ENCODE measurements at regions not wholly inside any gene's neighbourhood (a gene's known extent, or its start where the extent isn't known, plus 50 kb on each side); places are given as distances from the start of the nearest gene placed in this dataset.

DNA sequence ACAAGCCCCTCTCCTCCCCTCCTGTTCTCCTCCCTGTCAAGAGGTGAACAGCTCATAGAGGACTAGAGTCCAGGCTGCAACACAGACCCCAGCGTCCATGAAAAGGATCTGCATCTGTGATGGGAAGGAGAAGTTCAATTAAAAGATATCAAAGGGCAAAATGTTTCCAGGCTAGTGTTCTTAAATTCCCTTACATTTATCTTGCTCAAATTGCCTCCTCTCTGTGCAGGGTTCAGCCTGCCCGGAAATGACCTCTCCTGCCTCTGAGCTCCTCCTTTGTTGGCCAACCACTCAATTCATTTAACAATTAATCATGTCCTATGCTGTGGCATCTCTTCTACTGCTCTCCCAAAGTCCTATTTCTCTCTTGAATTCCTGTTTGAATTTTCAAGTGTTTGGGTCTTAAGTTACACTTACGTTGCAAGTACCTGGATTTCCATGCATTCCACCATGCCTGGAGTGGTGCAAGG lies 105.3 kb downstream of the TSN start:
- DNase-seq = no peak

DNA sequence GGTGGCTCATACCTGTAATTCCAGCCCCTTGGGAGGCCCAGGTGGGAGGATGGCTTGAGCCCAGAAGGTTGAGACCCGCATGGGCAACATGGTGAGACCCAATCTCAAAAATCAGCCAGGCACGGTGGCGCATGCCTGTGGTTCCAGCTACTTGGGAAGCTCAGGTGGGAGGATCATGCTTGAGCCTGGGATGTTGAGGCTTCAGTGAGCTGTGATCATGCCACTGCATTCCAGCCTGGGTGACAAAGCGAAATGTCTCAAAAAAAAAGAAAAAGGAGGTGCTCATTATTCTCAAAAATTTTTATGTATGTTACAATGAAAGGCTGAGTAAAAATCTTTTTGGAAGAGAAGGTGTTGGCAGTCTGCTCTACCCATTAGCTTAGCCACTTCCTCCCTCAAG lies 106.8 kb downstream of the TSN start:
- DNase-seq = no peak

DNA sequence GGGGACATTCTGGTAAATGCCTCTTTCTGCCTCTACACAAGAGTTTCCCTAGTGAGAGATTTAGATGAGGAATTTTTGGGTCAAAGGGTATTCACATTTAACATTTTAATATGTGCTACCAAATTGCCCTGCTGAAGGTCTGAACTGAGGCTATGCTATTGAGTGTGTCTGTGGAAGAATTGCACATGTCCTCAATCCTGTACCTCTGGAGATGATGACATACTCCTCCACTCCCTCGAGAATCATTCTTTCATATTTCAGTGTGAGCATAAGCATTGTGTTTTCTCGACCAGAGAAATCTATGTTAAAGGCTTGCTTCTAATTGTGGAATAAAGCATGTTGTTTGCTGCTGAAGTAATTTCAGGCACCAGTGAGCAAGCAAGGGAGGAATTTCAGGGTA lies 110.5 kb downstream of the TSN start:
- no peak for DNase-seq

DNA sequence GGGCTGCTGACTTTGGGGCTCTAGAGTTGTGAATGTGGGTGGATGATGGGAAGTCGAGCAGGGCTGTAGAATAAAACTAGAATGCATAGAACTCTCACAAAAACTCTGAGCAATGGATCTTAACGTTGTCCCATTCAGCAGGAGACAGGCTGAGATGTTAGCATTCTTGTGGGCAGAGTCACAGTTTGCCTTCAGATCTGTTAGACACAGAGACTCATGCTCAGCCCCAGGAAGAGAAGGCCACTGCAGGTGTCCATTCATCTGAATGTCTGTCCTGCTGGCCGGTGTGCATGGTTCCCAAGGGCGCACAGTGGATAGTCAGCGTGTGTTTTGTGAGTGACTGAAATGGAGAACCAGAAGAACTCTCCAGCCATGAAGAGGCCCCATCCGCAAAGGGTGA lies 111.3 kb downstream of the TSN start:
- DNase-seq = no peak

DNA sequence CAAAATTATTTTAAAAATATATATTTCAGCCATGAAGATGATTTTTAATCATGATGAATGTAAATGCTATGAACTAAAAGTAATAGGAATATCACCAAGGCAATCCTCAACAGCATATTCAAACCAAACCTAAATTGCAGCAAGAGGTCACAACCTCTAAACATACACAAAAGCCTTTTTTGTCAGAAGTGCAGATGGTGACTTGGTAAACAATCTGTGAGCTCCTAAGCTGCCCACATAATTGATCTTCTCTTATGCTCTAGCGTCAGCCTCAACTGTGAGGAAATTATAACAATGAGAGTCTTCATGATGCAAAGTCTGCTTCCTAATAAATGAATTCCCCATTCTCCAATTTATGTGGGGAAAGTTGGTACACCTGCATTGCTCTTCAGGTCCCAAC lies 113.2 kb downstream of the TSN start:
- no peak for DNase-seq

DNA sequence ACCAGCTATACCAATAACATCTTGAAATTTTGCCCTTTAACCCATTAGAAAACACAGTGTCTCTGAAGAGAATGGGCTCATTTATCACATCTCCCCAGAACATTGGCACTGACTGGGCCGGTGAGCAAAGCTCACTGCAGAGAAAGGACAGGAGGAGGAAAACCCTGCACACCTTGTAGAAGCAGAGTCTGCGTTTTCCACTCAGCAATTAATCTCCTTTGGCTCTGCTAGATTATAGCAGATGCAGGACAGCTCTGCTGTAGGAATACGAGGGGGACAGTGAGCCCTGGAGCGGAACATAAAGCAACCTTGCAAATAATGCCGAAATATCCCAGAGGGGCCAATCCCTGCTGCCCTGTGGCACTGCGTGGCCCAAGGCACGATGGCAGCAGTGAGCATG lies 113.9 kb downstream of the TSN start:
- DNase-seq = no peak

DNA sequence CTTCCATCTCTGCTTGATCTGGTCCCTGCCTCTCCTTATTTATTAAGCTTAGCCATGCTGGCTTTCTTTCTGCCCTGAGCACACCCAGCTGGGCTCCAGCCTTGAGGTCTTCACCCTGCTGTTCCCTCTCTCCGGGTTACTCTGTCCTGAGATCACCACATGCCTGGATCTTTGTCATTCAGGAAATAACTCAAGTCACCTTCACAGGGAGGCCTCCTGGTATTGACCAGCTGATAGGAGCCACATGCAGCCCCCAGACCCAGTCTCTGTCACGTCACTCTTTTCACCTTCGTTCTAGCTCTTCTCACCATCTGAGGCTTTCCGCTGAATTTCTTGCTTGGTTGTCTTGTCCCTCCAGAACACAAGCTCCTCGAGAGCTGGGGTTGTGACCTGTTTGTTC lies 114.4 kb downstream of the TSN start:
- no peak for DNase-seq

DNA sequence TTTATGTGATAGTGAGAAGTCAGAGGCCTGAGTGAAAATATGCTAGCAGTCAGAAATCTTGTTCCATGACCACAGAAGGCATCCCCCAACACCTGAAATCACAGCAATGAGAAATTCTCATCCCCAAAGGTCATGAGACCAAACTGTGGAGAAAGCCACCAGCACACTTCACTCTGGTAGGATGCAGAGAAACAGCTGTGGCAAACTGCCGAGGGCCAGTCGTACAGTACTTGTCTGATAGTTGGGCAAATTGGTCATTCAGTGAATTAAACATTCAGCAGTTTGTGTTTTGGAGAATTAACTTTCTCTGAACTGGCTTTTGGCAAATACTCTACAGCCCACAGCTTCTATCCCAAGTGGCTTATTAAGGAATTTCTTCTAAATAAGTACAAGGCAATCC lies 117.2 kb downstream of the TSN start:
- DNase-seq = no peak

DNA sequence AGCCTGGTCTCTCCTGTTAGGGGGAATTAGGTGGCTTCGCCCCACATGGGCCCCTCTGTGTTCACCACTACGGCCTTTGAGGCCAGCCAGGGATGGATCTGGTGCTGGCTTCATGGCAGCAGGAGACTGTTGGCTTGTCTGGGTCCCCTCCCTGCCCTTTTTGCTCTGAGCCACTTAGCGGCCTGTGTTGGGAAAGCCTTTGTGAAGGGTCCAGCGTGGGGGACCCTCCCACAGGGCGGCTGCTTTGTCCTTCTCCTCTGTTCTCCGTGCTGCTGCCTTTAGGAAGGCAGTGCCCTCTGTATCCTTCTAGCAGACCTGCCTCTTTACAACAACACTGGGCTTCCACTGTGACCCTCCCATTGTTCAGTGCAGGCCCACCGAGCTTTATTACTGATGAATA lies 118.4 kb downstream of the TSN start:
- DNase-seq = no peak

DNA sequence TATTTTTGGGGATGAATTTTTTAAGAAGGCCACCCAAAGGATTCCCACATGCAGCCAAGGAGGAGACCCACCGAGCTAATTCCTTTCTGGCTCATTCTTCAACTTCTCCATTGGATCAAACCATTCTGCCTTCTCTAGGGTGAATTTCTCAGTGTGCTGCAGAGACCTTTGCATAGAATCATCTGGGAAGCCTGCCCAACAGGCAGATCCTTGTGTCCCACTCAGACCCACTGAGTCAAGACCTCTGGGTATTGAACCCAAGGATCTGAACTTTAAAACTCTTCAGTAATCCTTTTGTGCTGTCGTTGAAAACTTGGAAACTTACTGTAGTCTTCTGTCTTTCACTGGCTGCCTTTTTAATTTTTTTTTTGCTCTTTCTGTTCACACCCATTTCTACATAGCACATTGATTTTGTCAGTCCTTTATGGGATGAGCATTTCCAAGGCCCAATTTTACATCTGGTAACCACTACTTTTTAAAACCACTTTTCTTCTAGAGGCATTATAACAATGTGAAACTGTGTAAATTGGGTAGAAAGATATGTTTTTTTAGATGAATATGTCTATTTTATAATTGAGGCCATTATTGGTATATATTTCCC lies 120.2 kb downstream of the TSN start:
- no peak for DNase-seq

DNA sequence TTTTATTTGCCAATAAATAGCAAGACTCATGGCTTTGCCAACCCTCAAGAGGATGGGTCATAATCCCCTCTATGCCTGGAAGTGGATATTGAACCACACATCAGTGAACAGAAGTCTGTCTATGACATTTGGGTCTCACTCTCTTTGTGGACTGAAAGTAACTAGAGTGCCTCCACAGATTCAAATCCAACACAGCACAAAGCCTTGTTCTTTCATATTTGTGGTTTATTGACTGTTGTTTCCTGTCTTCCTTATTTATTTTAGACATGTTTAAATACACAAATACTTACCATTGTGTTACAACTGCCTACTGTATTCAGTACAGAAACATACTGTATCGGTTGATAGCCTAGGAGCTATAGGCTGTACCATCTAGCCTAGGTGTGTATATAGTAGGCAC lies 121.9 kb downstream of the TSN start:
- DNase-seq = no peak

DNA sequence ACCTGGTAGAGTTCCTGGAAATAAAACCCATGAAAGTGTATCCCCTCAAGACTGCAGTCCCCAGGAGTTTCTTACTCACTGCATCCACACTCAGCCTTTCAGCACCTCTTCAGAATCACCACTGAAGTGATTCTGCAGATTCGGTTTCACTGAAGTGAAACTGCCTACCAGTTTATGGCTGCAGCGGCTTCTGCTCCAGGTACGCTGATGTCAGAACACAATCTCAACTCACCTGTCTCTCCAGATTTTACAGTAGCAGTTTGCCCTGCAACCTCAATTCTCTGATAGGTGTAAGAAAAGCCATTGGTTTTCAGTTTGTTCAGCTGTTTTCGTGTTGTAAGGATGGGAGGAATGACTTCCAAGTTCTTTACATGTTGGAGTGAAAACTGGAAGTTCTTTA lies 124.8 kb downstream of the TSN start:
- DNase-seq = no peak

DNA sequence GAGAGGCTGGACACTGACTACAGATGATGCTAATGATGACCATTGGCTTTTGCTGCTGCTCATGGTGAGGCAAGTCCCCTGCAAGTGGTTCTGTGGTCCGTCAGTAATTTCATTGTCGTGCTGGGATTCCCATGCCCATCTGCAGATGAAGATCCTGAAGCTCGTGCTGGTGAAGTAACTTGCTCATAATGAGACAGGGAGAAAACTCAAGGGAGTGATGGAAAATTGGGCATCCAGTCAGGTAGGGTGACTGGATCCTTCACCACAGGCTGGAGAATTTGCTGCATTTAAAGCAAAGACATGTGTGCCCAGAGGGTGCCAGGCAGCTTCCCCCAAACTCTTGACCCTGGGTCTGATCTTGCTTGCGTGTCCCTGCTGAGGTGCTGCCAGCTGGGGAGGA lies 125.6 kb downstream of the TSN start:
- no peak for DNase-seq

DNA sequence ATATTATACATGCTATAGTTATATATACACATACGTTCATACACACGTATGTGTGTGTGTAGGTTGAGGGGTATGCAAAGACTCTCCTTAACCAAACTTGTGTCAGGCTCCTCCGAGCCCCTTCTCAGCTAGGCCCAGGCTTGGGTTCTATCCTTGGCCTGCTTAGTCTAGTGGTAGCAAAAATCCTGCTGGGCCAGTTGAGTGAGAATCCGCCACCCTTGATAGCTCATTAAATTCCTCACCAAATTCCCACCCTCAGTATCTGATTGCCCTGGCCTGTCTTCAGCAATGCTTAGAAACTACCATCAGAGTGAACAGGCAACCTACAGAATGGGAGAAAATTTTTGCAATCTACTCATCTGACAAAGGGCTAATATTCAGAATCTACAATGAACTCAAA lies 126.5 kb downstream of the TSN start:
- no peak for DNase-seq

DNA sequence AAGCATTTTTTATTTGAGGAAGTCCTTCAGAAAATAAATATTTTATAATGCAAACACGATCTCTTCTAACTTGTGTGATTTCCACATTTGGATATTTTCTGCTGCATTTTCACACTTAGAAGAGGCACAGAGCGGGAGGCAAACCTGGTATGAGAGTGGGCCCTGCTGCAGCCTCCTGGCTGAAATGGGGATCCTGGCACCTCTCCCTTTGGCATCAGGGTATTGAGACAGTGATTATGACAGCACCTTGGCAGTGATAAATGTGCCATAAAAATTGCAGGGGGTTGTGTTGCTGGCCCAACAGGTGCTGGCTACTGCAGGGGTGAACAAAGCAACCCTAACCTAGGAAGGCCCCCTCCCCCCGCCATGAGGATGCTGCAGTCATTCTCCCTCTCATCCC lies 128.6 kb downstream of the TSN start:
- no peak for DNase-seq

DNA sequence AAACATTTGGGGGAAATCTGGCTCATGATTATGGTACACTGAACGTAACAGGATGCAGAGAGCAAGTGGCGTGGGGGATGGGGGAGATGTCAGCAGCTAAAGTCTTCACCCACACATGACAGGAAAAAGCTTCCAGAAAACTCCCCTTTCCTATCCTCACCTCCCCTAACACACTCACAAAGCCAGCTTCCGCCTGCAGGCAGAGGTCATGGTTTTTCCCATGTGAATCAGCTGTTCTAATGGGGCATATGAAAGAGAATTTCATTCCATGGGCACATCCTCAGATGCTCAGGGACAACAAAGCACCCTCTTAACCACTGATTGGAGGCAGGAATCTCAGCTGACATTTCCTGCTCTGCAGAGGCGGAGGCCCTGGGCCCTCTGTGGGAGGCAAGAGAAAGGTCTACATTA lies 129.1 kb downstream of the TSN start:
- peak in 1 of 2 donors; percentile 14 for DNase-seq

DNA sequence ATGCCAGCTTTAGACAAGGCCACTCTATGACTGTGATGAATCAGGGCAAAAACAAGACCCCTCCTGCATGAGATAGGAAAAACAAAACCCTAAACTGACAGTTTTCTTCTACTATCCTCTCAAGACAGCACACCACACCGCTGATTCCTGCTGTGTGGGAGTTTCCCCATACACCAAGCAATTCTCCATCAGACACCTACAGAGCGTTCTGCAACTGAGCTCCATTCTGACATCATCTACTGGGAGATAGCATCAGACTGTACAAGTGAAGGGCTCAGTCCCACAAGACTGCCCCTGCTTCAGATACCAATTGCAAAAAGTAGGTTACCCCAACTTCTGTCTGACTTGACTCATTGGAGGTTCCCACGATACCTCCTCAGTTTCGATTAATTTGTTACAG lies 130.6 kb downstream of the TSN start:
- DNase-seq = no peak

DNA sequence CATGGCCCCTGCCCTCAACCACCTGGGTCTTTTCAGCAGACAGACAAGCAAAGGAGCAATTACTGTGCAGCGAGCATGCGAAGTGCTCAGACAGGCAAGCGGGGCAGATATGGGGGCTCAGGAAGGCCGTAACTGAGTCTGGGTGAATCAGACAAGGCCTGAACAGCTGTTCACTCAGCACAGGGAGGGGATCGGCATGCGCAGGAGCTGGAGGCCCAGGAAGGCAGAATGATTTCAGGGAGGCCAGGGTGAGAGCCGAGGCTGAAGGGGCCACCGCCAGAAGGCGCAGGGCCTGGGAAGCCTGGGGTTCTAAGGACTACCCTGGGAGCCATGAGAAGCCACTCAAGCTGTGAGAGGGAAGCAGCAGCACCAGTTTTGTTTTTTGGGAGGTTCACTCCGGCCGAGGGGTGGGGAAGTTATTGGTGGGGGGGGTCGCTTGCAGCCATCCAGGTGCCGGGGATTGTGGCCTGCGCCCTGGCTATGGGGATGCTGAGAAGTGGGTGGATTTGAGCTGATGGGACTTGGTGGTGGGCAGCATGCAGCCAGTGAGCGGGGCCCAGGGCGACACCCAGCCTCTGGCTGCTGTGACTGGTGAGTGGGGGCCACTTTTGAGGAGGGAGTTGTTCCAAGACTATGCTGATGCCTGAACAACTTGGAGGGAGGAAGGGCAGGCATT lies 132.2 kb downstream of the TSN start:
- no peak for DNase-seq

DNA sequence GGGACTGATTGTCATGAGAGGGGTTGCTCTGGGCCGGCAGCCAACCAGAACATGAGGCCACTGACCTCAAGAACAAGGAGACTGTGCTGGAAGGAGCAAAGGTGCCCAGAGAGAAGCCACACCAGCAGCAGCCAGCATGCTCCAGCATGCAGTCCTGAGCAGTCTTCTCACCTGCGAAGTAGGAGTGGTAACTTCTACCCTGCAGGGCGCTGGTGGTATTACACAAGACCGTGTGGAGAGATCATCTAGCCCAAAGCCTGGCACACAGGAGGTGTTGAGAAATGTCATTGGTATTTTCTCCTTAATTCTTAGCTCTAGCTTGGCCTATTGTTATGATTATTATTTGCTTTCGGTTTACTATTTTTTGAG lies 132.7 kb downstream of the TSN start:
- DNase-seq = no peak

DNA sequence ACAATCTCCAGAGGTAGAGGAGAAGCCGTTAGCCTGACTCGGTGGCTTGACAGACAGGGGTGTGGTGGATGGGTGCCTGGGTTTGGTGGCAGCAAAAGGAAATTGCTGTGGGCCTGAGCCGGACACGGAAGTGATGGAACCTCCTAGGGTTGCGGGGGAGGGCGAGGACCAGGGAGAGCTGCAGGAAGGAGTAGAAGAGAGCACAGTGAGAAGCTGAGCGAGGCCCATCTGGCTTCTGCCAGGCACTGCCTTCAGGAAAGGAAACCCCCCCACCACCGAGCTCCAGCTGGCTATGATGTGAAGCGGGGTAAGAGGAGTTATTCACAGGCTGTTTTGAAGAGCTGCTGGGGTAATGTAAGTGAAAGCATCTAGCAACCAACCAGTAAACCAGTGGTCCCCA lies 134.6 kb downstream of the TSN start:
- no peak for DNase-seq

DNA sequence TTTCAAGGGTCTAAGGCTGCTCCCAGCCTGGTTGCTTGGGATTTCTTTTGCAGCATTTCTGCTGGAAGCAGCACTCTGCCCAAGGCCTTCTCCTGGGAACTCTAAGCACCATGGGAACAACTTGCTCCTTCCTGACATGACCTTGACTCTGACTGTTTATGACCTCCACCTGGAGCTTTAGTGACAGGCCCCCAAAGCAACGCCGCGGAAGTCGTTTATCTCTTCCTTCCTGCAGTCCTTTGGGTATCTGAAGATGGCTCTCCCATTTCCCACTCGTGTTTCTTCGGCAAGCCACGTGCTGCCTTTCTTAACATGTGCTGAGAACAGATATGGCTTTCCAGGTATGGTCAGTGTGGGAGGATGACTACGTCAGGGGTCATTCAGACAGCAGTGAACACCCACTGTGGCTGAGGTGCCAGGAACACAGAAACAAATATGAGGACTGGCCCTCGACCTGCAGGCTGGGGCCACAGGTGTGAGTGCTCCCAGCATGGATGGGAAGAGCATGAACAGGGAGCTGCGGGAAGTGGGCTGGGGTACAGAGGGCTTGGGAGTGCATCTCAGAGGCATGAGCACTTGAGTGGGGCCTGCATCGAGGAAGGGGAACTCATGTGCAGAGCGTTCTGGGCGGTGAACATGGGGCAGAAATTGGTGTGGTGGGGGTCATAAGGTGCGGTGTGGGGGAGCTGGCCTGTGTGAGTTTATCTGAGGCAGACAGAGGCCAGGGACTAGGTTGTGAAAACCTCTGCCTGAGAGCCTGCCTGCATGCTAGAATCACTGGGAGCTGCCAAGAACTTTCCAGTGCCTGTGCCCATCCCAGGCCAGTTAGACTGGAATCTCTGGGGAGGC lies 140.5 kb downstream of the TSN start:
- no peak for DNase-seq

DNA sequence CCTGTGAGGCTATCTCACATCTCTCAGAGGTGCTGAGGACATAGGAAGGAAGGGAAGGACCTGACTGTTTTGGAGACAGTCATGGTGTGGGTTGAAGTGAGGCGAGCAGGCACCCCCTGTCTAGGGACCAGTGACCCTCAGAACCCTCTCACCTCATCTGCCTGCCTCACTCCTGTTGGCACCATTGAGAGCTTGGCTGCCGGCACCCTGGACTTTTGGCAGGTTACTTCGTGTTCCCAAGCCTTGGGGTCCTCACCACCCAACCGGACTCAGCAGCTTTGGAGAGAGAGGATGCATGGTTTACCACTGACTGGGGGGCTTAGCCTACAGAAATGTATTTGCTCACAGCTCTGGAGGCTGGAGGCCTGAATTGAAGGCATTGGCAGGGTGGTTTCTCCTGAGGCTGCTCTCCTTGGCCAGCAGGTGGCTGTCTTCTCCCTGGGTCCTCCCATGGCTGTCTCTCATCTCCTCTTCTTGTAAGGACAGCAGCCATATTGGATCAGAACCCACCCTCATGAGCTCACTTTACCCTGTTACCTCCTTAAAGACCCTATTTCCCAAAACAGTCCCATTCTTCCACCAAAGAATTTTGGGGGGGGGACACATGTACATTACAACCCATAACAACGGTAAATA lies 142.0 kb downstream of the TSN start:
- no peak for DNase-seq

DNA sequence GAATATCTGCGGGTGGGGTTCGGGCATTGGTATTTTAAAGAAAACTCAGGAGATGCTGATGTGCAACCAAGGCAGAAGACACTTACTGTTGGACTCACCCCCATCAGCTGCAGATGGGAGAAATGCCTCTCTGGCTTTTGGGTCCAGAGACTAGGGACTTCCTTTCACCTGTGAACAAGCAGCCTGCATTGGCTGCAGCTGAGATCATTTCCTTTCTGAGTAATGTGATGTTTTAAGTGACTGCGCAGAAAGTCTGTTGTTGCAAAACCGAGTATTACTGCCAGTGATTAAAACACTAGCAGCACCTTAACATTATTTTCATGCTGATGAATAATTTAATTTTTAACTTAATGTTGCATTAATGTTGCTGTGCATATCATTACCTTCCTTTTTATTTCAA lies 143.0 kb downstream of the TSN start:
- DNase-seq = no peak

Measured in right lung (tissue), 2 donors.